ENCODE measurements at regions not wholly inside any gene's neighbourhood (a gene's known extent, or its start where the extent isn't known, plus 50 kb on each side); places are given as distances from the start of the nearest gene placed in this dataset.
A peak's percentile ranks its signal among the peaks of the same experiment; 100 is the strongest.
"Not testable (repeated sequence)": the region's sequence is repeated elsewhere in the genome, so short reads cannot be mapped to it uniquely, and the experiment has no call there.

DNA sequence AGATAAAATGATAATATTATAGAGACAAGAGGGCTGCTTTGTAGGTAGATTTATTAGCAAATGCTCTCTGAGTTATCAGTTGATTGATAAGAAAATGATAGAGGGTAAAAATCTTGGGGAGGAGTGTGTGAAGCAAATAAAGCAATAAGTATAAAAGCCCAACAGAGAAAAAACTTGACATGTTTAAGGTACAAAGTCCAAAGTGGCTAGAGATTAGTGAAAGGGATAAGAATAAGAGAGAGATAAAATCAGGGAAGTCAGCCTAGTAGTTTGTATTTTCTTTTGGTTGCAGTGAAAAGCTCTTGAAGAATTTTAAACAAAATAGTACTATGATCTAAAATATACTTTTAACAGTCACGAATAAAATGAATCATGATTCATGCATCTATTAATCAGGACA is 246.2 kb upstream of the LRIG3 start:
- no peak for DNase-seq (ENCODE audit: extremely low spot score, insufficient read length, low read depth)
- no peak for FAIRE-seq

- no peak for DNase-seq (ENCODE audit: extremely low spot score, insufficient read length, low read depth)
- FAIRE-seq: no peak
Observed at GRCh38 chr12:59164991-59165718, 244.9 kb upstream of the LRIG3 start.

DNA sequence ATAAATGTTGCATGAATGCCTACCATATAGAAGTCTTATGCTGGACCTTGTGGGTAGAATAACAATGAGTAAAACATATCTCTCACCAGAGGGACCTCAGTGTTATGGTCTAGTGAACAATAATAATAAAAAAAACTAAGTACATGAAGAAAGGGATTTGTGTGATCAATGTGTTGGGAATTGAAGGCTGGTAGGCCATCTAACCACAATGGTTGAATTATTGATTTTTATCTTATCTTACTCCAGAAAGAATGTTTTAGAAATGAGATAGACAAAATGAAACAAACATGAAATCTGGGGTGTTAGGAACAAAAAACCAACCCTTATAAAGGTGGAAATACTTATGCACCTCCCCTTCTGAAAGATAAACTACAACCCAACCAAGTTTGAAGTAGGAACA is 243.9 kb upstream of the LRIG3 start:
- DNase-seq (ENCODE audit: extremely low spot score, insufficient read length, low read depth): no peak
- no peak for FAIRE-seq

DNA sequence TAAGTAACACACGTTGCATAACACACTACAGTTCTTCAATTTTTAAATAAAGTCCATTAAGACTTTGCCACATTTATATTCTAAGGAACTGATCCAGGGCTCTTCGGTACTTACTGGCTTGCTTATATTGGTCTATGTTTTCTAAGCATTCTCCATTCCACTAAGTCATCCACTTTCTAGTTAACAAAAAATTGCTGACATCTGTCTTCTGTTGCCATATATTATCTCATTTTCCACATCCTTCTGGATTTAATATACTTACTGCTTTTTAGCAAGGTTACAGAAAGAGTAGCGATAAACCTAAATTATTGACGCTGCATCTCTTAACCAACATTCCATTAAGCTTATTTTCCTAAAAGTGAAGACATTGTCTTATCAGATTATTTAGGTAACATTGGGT is 238.4 kb upstream of the LRIG3 start:
- DNase-seq (ENCODE audit: extremely low spot score, insufficient read length, low read depth): no peak
- no peak for FAIRE-seq

GRCh38 chr12:59158066-59158465 is 237.8 kb upstream of the LRIG3 start:
- FAIRE-seq (no peak), DNase-seq (ENCODE audit: extremely low spot score, insufficient read length, low read depth) (no peak)

DNA sequence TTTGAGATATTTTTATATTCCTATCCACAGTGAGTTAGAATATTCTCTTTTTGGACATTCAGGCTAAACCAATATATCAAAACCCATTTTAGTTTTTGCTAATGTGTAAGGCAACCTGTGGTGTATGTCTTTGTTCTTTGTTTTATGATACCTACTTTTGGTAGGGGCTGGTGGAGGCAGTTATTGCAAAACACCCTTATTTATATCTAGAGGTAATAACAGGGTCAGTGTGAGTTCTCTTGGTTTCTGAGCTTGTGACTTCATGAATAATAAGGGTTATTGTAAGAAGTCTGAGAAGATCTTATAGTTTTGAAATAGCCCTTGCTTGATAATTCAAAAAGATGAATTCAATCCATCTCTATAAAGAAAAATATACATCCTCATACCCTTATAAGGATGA is 235.1 kb upstream of the LRIG3 start:
- FAIRE-seq (no peak), DNase-seq (ENCODE audit: extremely low spot score, insufficient read length, low read depth) (no peak)

DNA sequence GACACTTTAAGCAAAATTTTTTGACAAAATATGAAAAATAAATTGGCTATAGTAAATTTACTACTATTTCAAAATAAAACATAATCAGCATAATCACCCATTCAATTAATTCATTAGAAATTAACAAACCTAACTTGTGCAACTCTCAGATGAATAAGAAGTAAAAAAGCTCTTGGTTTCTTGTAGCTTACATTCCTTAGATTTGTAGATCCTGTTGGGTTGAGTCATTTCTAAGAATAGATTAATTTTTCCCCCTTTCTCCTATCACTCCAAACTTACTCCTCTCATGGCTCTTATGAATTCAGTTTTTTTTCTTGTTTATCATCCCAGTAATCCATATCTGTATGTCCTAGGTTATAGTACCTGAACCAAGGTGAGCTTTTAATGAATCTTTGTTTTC is 230.9 kb upstream of the LRIG3 start:
- DNase-seq (ENCODE audit: extremely low spot score, insufficient read length, low read depth) (no peak), FAIRE-seq (no peak)

- FAIRE-seq (peak; percentile 72), DNase-seq (ENCODE audit: extremely low spot score, insufficient read length, low read depth) (peak; percentile 2)
Observed at GRCh38 chr12:59149995-59150642, 229.8 kb upstream of the LRIG3 start.

DNA sequence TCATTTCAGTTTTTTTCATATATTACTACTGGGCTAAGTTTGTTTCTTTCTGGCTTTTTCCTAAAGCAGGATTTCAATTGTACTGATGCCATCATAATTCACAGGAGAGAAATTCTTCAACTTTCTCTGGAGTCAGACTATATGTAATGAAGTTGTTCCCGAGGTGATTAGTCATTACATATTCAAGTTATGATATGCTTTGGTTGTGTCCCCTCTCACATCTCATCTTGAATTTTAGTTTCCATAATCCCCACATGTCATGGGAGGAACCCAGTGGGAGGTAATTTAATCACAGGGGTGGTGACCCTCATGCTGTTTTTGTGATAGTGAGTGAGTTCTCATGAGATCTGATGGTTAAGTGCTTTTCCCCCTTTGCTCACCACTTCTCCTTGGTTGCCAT is 227.5 kb upstream of the LRIG3 start:
- FAIRE-seq (no peak), DNase-seq (ENCODE audit: extremely low spot score, insufficient read length, low read depth) (no peak)

DNA sequence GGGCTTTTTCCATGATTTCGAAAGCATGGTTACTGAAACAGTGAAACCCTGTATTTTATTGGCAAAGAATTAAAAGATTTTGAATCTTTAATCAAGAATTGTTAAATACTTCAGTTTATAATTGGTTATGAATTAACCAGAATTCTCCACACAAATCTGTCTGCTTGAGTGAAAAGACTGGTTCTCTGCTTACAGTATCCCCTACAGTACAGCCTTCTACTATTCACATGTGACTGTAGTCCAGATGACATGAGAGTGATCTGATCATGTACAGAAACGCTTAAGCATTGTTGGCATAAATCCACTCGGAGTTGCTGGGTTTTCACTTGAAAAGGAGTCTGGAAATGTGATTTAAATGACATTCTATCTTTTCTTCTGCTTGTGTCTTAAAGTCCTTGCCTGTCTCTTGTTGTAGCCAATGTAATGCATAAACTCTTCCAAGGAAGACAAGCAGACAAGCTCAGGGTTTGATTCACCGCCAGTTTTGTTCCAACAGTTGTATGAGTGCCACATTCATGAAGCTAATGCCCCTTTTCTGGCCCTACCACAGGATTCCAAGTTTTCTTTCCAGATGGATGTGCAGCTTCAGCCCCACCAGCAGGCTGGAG is 222.0 kb upstream of the LRIG3 start:
- DNase-seq (ENCODE audit: extremely low spot score, insufficient read length, low read depth) (no peak), FAIRE-seq (no peak)

DNA sequence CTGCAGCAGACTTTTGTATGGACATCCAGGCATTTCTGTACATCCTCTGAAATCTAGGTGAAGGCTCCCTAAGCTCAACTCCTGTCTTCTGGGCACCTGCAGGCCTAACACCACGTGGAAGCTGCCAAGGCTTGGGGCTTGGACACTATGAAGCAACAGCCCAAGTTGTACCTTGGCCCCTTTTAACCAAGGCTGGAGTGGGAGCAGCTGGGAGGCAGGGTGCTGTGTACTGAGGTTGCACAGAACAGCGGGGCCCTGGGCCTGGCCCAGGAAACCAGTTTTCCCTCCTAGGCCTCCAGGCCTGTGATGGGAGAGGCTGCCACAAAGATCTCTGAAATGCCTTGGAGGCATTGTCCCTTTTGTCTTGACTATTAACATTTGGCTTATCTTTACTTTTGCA is 214.4 kb upstream of the LRIG3 start:
- DNase-seq (ENCODE audit: extremely low spot score, insufficient read length, low read depth) (no peak), FAIRE-seq (no peak)

GRCh38 chr12:59131462-59131861 is 211.2 kb upstream of the LRIG3 start:
- DNase-seq (ENCODE audit: extremely low spot score, insufficient read length, low read depth): no peak

GRCh38 chr12:59122784-59123183 is 202.5 kb upstream of the LRIG3 start:
- DNase-seq (ENCODE audit: extremely low spot score, insufficient read length, low read depth) (no peak), FAIRE-seq (no peak)

More at GRCh38 chr12:59131462-59131861, 211.2 kb upstream of the LRIG3 start:
- FAIRE-seq: no peak

DNA sequence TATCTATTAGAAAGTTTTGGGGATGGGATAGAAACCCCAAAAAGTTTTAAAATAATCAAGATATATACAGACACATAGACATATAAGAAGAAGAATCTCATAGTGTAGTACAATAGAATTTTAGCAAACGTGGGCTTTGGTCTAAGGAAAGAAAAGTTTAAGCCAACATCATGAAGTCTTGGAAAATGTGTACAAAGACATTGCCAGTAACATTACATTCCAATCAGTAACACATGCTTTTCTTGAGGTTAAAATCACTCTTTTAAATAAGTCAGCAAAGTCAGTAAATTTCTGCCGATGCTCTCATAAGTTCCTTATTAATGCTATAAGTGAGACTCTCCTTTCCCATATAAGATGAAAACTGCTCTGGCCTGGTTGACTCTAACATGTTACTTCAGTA is 201.1 kb upstream of the LRIG3 start:
- FAIRE-seq (no peak), DNase-seq (ENCODE audit: extremely low spot score, insufficient read length, low read depth) (no peak)

- DNase-seq (ENCODE audit: extremely low spot score, insufficient read length, low read depth): no peak
- no peak for FAIRE-seq
Observed at GRCh38 chr12:59119676-59120075, 199.4 kb upstream of the LRIG3 start.

DNA sequence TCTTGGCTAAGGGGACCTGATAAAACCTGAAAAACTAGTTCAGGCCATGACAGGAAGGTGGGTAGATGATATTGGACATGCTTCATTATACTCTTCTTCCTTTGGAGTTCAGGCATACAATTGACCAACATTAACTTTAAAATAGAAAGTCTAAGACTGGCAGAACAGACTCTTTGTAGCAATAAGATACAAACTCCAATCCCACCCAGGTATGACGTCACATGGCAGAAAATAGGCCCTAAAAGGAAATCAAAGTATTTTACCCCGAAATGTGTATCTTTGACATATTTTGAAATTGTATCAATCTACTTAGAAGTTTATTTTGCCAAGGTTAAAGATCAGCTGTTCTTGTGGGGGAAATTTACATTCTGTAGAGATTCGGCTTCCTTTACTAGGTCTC is 198.1 kb upstream of the LRIG3 start:
- DNase-seq (ENCODE audit: extremely low spot score, insufficient read length, low read depth): no peak
- no peak for FAIRE-seq

DNA sequence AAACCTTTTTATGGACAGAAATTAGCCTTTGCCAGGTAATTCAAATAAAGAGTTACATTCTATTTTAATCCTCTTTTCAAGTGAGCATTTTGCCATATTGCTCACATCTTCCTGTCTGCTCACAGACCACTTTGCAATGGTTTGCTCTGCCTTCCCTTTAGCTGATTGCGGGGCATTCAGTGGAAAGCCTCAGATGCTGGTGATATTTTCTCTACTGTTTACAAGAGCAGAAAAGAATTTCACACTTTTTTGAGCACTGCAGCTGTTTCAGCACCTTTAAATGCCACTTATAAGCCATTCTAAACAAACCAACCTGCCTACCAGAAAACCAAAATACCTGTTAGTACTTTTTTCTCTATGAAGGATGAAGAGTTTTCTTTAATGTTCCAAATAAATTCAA is 195.7 kb upstream of the LRIG3 start:
- DNase-seq (ENCODE audit: extremely low spot score, insufficient read length, low read depth): no peak
- FAIRE-seq: no peak

DNA sequence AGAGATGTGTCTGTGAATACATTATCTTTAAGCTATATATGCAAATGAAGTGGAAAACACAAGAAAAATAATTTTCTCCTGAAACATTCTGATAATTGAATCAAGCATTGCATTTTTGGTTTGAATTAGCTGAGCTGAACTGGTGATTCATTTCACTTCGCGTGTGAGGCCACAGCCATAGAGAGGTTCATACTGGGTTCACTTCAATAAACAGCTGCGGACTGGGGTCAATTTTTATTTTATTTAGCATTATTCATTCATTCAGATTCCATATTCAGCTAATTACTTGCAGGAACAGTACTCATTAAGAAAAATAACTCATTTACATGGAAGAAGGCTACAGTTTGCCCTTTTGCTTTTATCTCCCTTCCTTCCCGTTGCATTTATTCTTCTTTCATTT is 195.2 kb upstream of the LRIG3 start:
- FAIRE-seq (no peak), DNase-seq (ENCODE audit: extremely low spot score, insufficient read length, low read depth) (no peak)

DNA sequence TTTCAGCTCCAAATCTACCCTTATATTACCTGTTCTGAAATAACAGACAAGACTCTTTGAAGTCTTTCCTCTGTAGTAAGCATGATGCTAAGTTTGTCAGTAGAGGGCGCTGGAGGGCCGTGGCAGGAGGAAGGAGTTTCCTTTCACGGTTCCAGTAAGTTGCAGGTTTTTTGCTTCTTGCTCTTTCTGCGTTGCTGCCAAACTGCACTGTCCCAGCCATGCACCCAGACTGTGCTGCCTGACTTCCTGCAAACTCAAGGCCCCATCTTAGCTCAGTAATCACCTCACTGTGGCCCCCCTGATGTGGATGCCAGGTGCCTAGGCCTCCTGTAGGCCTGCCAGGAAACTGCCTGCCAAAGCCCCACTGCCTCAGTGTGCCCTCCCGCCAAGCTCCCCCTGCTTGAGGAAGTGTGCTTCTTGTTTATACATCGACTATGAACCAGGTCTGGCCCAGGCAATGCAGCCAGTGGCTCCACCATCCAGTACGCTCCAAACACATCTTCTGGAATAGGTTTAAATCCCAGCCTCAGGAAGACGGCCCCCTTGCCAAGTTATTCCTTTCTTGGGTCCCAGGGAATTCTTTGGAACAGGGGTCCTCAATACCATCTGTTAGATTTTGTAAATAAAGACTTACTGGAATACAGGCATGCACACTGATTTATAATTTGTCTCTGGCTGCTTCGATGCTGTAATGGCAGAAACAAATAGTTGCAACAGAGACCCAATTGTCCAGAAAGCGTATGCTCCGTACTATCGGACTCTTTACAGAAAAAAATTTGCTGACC is 193.7 kb upstream of the LRIG3 start:
- FAIRE-seq (peak; percentile 84), DNase-seq (ENCODE audit: extremely low spot score, insufficient read length, low read depth) (peak; percentile 18)

- FAIRE-seq (no peak), DNase-seq (ENCODE audit: extremely low spot score, insufficient read length, low read depth) (no peak)
Observed at GRCh38 chr12:59111851-59112250, 191.5 kb upstream of the LRIG3 start.

DNA sequence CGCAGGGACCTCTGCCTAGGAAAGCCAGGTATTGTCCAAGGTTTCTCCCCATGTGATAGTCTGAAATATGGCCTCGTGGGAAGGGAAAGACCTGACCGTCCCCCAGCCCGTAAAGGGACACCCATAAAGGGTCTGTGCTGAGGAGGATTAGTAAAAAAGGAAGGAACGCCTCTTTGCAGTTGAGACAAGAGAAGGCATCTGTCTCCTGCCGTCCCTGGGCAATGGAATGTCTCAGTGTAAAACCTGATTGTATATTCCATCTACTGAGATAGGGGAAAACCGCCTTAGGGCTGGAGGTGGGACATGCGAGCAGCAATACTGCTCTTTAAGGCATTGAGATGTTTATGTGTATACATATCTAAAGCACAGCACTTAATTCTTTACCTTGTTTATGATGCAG is 188.2 kb upstream of the LRIG3 start:
- not testable (repeated sequence) for FAIRE-seq; DNase-seq (ENCODE audit: extremely low spot score, insufficient read length, low read depth)

Measured in GM18507 (cell line).